ENCODE measurements at regions not wholly inside any gene's neighbourhood (a gene's known extent, or its start where the extent isn't known, plus 50 kb on each side); places are given as distances from the start of the nearest gene placed in this dataset.
"Not testable (repeated sequence)": the region's sequence is repeated elsewhere in the genome, so short reads cannot be mapped to it uniquely, and the experiment has no call there.

DNA sequence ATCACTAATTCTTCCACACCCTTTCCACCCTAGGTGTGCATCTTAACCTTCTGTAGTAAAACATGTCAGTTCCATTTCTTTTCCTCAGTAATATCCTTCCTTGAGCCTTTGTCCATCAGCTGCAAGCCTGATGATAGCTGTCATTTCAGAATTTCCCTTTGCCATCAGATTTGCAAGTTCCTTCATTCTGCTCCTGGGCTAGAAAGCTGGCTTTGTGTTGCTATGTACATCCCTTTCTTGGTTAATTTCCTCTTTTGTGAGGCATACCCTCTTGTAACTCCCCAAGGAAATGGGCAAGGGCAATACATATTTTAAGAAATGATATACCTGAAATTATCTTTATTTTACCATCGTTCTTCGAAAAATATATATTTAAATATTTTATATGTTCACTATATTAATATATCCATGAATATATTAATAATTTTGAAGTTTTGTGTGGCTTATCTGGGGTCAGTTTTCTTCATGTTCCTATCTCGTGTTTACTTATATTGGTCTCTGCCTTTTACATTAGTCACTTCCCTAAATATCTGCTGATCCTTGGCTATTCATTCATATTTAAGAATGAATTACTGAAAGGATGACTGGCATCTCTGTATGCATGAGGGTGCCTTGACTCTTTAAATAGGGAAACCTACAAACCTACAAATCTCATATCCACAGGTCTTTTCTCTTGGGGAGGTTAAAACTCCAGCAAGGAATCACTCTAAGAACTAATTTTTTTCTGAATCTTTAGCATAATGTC lies 143.8 kb downstream of the ZNF22 start:
- intact Hi-C loops (cut with DNase I) = no loop called here
- Histone ChIP-seq H3K4me1 (replicated peaks in 1 of 2) (no peaks in the 10 kb centered on the region), H3K27ac (no peak overlapping the region), H3K27me3 (no peaks in the 10 kb centered on the region), H3K9me3 (replicated peaks in 1 of 3) (no peaks in the 10 kb centered on the region), H3K4me3 (no peak overlapping the region), H3K36me3 (replicated peaks in 1 of 2) (no peaks in the 10 kb centered on the region)
- WGBS, 4 donors = 74 to 77% (median 77%) methylated on average over 3 of the region's 3 CpGs
- TF ChIP-seq, protein P1, sequence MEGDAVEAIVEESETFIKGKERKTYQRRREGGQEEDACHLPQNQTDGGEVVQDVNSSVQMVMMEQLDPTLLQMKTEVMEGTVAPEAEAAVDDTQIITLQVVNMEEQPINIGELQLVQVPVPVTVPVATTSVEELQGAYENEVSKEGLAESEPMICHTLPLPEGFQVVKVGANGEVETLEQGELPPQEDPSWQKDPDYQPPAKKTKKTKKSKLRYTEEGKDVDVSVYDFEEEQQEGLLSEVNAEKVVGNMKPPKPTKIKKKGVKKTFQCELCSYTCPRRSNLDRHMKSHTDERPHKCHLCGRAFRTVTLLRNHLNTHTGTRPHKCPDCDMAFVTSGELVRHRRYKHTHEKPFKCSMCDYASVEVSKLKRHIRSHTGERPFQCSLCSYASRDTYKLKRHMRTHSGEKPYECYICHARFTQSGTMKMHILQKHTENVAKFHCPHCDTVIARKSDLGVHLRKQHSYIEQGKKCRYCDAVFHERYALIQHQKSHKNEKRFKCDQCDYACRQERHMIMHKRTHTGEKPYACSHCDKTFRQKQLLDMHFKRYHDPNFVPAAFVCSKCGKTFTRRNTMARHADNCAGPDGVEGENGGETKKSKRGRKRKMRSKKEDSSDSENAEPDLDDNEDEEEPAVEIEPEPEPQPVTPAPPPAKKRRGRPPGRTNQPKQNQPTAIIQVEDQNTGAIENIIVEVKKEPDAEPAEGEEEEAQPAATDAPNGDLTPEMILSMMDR (IDR thresholded peaks at IDR 0.05) = no peak
- no peak for TF ChIP-seq POLR2A (IDR thresholded peaks at IDR 0.05)
- no peak for DNase-seq

DNA sequence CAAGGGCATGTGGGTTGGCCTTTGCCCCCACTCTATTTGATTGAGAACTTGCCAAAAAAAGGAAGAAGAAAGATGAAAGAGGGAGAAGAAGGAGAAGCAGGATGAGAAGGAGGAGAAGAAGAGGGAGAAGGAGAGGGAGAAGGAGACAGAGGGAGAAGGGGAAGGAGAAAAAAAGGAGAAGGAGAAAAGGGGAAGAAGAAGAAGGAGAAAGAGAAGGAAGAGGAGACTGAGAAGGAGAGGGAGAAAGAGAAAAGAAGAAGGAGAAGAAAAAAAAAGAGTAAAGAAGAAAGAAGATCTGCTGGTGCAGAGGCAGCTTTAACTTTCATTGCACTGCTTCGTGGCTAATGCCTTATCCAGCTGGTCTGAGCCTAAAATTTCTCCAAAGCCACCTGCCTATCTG lies 144.4 kb downstream of the ZNF22 start:
- WGBS, 4 donors = 61 to 100% (median 77%) methylated on average over 1 of the region's 1 CpG
- intact Hi-C loops (cut with DNase I); H3K9me3 ChIP-seq (replicated peaks in 1 of 3); H3K4me1 ChIP-seq (replicated peaks in 1 of 2); H3K27ac ChIP-seq; DNase-seq; H3K27me3 ChIP-seq; H3K36me3 ChIP-seq (replicated peaks in 1 of 2); H3K4me3 ChIP-seq: not testable (repeated sequence)

DNA sequence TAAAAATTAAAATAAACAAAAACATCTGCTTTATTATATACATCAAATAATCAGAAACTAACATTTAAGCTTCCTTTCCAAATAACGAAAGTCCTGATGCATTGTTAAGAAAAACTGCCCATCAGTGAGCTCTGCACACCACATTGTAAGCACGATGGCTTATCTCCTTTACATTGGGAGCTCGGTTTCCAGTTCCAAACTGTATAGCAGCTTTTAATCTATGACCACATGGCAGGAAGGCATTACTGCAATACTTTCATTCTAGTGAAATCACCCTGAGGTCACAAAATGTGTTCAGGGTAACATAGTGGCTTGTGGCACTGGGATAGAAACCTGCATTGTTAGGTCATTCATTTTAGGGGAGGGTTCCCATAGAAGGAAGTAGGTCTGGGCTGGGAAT lies 146.3 kb downstream of the ZNF22 start:
- no peaks in the 10 kb centered on the region for H3K27me3 ChIP-seq
- TF ChIP-seq, protein P1 (IDR thresholded peaks at IDR 0.05) = no peak
- no peak for TF ChIP-seq POLR2A (IDR thresholded peaks at IDR 0.05)
- no peak overlapping the region for H3K4me3 ChIP-seq
- H3K36me3 ChIP-seq (replicated peaks in 1 of 2) = no peaks in the 10 kb centered on the region
- no peak for DNase-seq
- H3K9me3 ChIP-seq (replicated peaks in 1 of 3) = no peaks in the 10 kb centered on the region
- intact Hi-C loops (cut with DNase I) = no loop called here
- H3K4me1 ChIP-seq (replicated peaks in 1 of 2) = no peaks in the 10 kb centered on the region
- H3K27ac ChIP-seq = no peak overlapping the region
- WGBS, 4 donors = 55 to 79% (median 57%) methylated on average over 3 of the region's 3 CpGs

DNA sequence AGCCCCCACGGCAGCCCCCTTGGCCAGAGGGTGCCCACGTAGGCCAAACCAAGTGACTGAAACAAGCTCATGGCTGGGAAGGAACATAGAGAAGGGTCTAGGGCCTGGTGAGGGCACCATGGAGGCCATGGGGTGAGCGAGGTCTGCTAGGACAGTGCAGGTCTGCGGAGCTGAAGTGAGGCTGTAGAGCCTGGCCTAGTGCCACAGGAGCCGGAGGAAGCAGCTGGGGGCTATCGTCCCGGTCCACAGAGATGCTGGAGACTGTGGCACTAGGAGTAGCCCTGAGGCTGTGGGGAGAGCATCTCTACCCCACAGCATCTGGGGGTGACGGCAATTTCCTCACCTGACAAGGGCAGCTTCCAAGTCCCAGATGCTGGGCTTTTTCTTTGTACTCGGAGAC lies 150.3 kb downstream of the ZNF22 start:
- DNase-seq = no peak
- TF ChIP-seq POLR2A (IDR thresholded peaks at IDR 0.05) = no peak
- TF ChIP-seq, protein P1 (IDR thresholded peaks at IDR 0.05) = no peak
- no peaks in the 10 kb centered on the region for H3K36me3 ChIP-seq (replicated peaks in 1 of 2)
- H3K4me1 ChIP-seq (replicated peaks in 1 of 2) = no peaks in the 10 kb centered on the region
- no peak overlapping the region for H3K4me3 ChIP-seq
- intact Hi-C loops (cut with DNase I) = no loop called here
- no peak overlapping the region for H3K27ac ChIP-seq
- no peaks in the 10 kb centered on the region for H3K9me3 ChIP-seq (replicated peaks in 1 of 3)
- 87 to 94% (median 90%) methylated on average over 6 to 9 of the region's 9 CpGs for WGBS, 4 donors
- H3K27me3 ChIP-seq = no peaks in the 10 kb centered on the region
